T-helper 9 cell (primary cell): ENCODE measurements at regions not wholly inside any gene's neighbourhood (a gene's known extent, or its start where the extent isn't known, plus 50 kb on each side); places are given as distances from the start of the nearest gene placed in this dataset.

ENCODE experiments used
- DNase-seq: peaks from one replicate; pipeline ENCODE4 v3.0.0-alpha.2; 2020

DNA sequence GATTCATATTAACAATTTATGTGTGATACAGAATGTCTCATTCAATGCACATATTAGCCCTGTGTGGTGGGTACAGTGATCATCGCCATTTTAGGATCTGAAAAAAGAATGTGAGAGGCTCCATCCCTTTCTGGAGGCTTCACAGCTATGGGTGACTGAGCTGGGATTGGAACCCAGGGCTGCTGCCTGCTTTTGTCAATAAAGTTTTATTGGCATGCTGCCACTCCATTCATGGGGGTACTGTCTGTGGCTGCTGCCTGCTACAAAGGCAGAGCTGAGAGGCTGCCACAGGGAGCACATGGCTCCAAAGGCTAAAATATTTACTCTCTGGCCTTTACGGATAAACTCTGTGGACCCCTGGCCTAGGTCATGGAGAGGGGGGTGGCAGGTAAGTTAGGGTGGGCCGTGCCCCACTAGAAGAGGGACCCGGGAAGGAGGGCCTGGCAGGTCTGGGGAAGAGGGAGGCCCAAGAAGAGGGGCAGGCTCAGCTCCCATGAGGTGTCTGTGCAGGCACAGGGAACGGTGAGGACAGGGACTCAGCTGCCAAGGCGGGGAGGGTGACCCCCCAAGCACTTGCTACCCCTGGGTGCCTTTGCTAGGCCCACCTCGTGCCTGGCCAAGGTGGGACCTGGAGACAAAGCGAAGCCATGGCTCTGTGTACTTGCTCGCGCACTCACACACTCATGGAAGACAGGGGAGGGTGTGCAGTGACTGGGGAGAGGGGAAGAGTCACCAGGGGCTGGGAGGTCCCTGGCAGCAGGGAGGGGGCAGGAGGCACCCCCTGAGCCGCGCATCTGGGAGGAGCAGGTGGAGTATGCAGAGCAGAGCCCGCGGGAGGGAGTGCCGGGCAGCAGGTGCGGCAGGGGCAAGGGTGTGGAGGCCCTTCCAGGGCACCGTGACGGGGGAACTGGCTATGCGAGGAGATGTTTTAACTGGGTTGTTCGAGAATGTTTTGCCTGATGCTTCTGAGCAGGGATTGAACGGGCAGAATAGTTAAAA is 335.3 kb downstream of the CTTN start:
- no peak for DNase-seq

DNA sequence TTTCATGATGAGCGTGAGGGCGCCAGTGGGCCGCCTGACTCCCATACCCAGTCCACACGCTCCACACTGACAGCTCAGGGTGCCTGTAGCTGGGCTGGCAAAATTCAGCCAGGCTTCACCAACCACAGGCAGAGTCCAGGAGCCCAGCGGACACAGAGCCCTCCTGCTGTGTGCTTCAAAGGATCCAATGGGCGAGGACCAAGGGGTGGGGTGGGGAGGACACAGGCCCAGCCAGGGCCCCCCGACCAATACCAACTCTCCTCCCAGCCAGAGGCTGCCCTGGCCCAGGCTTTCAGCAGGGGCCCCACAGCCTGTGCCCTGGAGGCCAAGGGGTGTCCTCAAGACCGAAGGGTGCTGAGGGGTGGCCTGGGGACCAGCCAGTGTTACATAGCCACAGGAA is 336.1 kb downstream of the CTTN start:
- no peak for DNase-seq

DNA sequence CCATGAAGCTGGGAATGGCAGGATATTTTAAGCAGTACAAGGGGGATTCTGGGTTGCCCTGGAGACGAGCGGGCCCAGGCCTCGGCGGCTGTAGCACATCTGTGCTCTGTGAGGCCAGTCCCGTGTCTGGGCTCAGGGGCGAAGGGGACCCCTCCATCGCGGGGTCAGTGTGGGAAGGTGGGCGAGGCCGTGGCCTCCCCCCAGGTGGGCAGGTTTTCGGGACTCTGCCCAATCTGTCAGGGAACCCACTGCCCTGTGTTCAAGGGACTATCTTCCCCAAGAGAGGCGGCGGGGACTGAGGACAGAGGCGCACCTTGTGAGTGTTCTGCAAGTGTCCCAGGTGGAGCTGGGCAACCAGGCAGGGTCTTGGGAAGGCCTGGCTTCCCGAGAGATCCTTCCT is 336.6 kb downstream of the CTTN start:
- no peak for DNase-seq

DNA sequence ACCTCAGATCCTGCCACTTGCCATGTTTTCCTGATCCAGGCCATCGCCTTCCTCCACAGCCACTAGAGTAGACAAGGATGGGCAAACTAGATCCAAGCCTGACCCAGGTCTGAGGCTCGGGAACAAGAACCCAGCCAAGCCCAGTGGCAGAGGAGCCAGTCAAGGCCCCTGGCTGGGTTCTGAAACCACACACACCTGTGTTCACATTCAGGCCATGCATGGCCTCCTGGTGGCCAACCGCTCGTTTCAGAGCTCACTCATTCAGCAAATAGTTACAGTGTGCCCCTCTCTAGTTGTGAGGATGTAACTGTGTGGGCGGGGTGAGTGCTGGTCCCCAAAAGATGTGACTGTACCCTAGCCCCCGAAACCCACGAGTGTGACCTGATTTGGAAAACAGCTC is 337.6 kb downstream of the CTTN start:
- no peak for DNase-seq

DNA sequence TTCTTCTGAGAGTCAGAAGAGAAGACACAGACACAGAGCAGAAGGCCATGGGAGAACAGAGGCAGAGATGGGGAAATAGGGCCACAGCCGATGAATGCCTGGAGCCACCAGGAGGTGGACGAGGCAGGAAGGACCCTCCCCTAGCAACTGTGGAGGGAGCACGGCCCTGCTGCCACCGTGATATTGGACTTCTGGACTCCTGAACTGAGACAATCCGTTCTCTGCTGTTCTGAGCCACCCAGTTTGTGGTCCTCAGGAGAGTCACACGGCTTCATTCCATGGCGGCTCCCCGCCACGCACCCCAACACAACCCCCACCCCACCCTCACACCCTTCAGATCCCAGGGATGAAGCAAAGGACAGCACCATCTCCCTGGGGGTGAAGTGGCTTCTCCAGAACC is 338.1 kb downstream of the CTTN start:
- DNase-seq: no peak

DNA sequence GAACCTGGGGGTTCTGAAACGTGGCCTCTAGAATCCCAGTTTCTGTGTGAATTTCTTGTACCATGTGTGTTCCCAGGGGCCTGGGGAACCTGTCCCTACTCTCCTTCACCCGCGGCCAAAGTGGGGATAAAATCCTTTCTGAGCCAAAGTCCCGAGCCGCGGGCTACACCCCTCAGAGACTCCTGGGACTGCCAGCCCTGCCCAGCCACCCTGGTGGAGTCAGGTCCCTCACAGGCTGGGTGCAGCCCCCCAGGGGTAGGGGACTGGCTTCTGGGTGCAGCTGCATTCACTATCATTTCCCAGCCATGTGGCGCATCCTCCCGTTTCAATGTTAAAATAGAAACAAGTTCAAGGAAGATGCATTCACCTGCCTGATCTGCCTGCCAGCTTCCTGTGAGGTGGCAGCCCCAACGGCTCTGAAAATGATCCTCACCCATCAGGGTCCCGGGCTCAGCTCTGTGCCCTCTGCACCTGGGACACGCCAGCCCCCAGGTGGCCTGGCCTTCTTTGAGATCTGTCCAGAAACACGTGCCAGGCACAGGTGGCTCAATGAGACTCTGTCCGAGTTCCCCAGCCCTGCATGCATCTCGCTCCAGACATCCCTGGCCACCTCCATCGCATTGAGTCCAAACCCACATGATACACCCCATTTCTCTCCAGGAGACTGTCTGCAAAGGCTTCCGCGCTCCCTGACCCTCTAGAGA is 338.8 kb downstream of the CTTN start:
- DNase-seq: no peak

DNA sequence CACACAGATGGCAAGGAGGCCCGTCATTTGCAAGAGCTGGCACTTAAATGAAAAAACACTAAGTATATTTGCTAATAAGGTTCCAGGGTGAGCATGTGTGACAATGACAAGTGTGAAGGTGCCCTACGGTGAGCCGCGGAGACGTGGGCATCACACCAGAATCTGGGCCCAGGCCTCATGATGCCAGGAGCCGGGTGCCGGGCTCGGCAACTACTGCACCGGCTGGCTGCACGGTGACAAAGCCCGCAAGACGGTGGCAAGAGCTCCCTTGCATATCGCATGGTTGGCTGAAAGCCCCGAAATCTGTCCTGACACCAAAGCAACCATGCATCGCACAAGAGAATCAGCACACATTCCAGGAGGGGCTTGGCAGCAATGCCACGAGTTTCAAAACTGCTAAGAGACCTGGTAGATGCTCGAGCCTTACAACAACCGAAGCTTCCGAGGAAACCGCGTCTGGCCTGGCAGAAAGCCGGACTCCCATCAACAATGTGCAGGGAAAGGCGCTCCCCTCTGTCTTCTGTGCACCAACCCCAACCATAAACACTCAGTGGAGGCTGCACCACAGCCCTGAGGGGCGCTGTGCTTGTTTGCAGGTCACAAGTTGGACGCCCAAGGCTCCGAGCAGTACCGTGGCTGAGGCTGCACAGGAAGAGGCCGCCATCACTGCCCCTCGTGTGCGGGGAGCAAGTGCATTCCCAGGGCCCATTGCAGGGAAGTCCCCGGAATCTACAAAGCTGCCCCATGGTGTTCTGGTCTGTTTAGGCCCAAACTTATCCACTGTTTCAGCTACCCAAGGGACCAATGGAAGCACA is 339.7 kb downstream of the CTTN start:
- no peak for DNase-seq

DNA sequence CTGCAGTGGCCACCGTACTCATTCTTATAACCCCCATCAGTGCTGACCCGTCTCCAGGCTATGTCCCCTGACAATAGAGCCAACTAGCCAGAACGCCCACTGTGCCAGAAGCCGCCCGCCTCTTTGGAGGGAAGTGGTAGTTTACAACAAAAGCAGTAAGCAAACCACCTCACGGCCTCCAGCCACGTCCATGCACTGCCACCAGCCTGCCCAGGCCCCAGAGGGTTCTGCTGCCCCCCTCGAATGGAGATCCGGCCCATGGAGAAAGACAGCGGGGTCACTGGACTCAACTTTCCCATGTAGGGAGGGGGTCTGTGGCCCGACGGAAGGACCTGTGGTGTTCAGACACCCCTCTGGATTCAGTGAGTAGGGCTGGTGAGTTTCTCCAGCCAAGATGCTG is 340.3 kb downstream of the CTTN start:
- DNase-seq: no peak

DNA sequence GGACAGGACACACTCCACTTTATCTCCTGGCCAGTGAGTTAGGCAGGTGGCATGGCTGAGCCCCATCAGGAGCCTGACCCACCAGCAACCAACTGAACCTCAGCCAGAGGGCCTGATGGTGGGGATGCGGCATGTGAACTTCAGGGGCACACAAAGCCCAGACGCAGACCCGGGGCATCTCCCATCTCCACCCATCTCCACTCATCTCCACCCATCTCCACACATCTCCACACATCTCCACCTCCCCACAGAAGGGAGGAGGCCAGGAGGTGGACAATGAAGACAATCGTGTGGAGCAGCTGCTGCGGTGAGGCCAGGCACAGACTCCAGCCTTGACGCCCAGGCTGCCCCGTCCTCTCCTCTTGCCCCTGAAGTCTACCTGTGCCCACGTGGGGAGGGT is 340.8 kb downstream of the CTTN start:
- DNase-seq: no peak

DNA sequence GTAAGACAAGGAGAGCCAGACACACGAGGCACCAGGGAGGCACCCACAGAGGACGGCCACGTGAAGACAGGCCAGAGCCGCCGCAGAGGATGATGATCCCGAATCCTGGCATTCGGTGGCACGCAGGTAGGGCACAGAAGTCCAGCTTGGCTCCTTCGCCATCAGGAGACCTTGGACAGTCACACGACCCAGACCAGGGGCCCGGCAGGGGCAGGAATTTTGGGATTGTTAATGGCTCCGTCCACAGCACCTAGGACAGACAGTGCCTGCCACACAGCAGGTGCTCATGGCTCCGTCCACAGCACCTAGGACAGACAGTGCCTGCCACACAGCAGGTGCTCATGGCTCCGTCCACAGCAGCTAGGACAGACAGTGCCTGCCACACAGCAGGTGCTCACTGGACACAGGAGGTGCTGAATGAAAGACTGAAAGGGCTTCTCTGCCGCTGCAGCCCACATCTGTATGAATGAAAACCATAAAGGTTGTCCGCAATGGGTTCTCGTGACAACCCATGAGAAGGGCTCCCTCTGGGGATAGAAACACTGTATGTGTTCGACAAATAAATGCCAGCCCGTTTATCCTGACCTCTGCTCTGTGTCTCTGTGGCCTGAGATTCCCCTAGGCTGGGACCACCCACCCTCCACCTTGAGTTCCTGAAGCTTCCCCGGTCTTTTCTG is 341.6 kb downstream of the CTTN start:
- DNase-seq: no peak

DNA sequence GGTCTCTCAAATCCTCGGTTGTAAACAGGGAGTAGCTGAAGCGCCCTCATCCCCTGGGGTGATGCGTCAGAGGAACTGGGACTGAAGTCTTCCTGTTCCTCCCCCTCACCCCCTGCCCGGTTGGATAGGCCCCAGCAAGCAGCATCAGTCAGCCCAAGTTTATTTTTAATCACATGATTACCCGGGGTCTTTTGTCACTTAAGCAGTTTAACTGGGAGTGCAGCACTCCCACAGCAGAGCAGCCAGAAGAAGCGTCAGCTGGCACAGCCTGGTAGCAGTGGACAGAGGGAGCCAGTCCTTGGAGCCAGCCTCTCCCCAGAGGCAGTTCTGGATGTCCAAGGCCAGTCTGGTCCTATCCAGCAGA is 342.1 kb downstream of the CTTN start:
- no peak for DNase-seq

DNA sequence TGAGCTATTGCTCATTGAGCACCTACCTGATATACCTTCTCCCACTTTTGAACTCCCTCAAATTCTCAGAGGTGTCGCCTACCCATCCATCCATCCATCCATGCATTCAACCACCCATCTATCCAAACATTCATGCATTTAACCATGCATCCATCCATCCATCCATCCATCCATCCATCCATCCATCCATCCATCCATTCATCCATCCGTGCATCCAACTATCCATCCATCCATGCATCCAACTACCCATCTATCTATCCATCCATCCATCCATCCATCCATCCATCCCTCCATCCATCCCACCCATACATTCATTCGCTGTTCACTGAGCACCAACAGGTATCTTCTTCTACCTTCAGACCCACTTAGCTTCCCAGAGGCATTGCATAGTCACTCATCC is 342.8 kb downstream of the CTTN start:
- DNase-seq: no peak

DNA sequence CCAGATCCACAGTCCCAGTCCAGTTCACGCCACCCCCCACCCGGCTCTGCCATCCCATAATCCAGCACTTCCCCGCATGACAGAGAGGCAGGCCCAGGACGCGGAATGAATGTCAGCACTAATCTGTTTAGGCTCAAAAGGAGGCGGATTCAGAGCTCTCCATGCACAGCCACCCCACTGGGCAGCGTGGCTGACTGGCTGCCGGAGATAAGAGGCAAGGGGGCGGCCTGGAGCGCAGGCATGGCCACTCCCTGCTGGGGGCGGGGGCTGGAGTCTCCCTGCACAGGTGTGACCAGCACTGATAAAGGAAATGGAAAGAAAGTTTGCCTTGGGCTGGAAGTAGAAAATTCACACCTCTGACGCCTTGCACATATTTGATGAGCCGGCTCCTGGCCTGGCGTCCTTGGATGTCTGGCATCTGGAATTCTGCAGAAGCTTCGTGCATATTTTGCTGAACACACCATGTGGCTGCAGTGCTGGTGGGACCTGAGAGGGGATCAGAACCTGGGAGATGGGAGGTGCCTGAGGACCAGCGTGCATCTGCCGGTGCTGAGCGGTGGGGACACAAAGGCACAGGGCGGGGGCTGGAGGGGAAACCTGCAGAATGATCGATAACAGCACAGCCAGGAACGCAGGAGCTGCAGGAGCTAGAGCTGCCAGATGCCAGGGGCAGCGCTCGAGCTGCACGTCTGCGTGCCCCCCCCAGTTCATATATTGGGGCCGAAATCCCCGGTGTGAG is 344.4 kb downstream of the CTTN start:
- no peak for DNase-seq

DNA sequence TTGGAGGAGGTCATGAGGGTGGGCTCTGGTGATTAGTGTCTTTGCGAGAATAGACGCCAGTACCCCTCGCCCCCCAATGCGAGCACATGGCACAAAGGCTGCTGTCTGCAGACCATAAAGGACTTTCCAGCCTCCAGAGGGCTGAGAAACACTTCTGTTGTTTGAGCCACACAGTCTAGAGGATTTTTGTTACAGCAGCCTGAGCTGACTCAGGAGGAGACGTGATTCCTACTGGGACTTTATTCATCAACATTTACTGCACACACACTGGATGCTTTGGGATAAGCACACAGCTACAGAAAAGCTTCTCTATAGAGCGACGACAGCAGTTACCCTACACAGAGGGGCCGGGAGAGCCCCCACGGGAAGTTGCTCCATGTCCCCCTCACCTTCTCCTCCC is 345.0 kb downstream of the CTTN start:
- DNase-seq: no peak

DNA sequence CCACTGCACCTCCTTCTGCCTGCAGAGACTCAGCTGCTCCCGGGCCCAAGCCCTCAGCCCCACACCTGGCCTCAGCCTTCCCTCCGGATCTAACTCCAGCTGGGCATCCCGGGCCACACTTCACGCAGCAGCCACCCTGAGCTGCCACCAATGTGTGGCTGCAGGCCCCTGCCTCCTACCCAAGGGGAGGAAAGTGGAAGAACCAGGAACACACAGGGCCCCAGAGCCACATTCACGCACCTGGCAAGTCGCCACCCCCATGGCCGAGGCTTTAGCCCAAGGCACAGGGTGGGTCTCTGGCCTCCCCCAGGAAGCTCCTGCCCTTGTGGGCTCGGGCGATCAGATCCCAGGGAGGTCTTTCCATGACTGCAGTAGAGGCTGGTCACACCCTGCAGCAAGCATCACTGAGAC is 345.6 kb downstream of the CTTN start:
- DNase-seq: no peak

DNA sequence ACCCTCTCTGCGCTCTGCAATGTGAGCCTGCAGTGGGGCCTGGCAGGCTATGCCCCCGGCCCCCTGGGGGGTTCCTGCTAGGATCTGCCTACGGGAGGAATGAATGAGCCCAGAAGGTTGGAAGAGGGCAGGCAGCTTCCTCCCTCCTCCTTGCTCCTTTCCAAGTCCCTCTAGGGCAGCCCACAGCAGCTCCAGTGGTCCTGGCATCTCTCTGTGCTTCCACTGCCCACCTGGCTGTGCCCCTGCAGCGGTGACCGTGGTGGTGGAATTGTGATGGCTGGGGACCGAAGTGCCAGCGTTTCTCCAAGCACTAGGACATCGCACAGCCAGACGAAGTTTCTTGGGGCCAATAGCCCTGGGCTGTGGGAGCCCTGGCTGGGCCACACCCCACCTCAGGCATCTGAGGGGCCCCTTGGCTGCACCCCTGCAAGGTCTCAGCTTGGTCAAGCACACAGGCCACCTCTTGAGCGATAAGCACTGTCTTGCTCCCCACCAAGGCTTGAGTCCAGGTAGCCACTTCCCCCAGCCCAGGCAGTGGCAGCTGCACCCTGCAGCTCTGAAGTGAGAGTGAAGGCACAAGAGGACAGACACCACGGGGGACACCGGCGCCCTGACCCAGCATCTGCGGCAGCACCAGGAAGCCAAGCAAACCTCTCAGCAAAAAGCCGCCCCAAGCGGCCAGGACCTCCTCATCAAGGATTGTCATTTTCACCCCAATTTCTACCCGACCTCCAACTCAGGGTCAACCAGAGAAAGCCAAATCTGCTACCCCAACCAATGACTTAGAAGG is 346.3 kb downstream of the CTTN start:
- DNase-seq: no peak

DNA sequence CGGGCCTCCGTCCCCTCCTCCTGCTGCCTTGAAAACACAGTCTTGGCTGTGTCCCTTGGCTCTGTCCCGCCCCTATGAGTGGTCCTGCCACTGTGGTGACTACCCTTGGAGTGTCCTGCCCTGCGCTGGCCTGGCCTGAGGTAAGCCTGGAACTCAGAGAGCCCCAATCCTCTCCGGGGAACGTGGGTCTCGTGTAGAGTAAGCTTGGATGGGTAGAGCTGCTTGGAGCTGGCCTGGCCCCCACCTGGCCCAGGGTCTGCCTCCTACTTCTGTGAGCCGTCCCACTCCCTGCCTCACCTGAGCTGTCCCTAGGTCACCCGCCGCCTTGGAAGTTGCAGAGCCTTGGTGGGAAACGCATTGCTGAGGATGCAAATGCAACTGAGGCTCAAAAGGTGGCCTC is 347.1 kb downstream of the CTTN start:
- DNase-seq: no peak

DNA sequence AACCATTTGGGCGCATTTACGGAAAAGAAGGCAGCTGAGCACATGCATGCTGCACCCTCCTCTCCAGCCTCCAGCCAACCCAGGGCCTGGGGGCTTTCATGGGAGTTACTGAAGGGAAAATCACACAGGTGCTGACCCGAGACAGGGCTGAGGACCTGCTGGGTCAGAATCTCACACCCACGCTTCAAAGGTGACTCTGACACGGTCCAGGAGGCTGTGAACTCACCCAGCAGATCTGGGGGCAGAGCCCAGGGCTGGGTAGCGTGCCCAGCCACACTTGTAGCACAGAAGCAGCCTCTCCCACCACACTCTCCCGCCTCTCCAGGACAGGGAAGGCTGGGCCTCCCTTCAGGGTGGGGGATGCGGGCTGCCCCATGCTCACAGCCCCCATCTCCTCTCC is 347.6 kb downstream of the CTTN start:
- no peak for DNase-seq

DNA sequence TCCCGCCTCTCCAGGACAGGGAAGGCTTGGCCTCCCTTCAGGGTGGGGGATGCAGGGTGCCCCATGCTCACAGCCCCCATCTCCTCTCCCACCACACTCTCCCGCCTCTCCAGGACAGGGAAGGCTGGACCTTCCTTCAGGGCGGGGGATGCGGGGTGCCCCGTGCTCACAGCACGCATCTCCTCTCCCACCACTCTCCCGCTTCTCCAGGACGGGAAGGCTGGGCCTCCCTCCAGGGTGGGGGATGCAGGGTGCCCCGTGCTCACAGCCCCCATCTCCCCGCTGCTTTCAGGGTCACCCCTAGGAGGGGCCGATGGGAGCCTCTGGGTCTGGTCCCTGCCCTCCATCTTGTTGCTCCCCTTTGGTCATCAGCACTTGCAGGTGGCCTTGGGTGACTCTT is 348.0 kb downstream of the CTTN start:
- no peak for DNase-seq

DNA sequence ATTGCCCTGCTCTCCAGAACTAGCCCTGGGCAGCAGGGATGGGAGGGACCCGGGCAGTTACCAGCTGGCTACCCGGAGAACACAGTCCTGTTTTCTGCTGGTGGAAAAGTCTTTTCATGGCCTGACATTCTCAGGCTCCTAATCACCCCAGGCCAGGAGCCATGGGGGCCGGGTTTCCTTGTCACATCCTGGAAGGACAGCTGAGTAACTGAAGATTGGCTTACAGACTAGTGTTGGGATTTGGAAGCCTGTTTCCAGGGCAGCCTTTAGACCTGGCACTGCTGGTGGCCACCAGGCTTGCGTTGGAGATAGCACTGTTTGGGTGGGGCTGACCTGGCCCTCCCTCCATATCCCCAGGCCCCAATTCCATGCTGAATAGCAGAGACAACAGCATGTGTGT is 349.0 kb downstream of the CTTN start:
- no peak for DNase-seq

DNA sequence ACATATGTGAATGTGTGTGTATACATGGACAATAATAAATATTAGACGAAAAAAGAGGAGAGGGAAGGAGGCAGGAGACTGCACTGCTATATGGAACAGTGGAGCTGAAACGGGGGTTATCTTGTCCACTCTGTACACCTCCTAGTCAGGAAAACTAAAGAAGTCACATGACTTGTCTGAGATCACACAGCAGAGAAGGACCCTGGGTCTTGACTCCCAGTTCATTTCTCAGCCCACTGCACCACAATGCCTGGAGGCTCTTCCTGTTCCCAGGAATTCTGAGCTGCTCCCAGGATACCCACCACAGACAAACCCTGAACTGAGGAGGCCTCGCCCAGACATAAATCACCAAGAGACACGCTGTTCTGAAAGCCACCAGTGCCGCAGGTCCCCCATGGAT is 349.6 kb downstream of the CTTN start:
- DNase-seq: no peak
